ENCODE measurements at regions not wholly inside any gene's neighbourhood (a gene's known extent, or its start where the extent isn't known, plus 50 kb on each side); places are given as distances from the start of the nearest gene placed in this dataset.

DNA sequence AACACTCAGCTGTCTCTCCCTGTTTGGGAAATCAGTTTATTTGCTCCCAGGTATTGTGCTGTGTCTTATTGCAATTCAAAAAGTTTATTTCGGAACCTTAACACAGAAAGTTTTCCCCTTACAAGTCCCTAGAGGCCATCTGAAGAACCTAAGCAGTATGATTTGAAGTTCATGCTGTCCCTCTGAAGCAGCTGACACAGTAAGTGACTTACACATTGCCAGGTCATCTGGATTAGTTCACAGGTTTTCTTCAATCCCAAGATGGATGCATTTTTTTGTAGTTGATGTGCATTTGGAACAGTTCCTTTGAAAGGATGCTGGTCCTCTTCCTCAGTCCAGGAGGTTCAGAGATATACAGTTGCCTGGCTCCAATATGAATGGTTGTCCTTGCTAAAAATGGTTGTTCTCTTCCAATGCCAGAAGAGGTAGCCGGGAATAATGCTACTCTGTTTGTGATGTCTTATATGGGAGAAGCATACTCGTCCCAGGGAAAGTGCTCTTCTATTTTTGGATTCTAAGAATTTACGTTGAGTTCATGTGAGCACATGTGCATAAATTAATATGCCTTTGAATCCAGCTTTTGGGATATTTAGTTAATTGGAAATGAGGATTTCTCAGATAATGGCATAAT lies 183.5 kb upstream of the PHYHIPL start:
- peak overlapping the region; percentile 19; the same call in 1 of the 2 replicates for H3K4me2 ChIP-seq (ENCODE audit: control insufficient read depth, insufficient read depth)
- no peaks in the 10 kb centered on the region for H3K27me3 ChIP-seq (replicated peaks in 1 of 2; ENCODE audit: control insufficient read depth in 2 of 2, insufficient read depth in 2 of 2, low read length in 1 of 2)
- no peak overlapping the region; the same call in 1 of the 2 replicates for H2AFZ ChIP-seq (ENCODE audit: control insufficient read depth, low read depth, low read length)
- H3K36me3 ChIP-seq (ENCODE audit: control insufficient read depth in 2 of 2, insufficient read depth in 2 of 2, low read length in 1 of 2), result no peaks in the 10 kb centered on the region
- no peak for DNase-seq (ENCODE audit: low read depth, low spot score)
- ChIA-PET RAD21 (ENCODE audit: unreplicated experiment) (interaction anchor here (0.9 to 14.1 kb wide), 17 partner anchors 10 to 884 kb away, joined by 3 to 223 read pairs (median 8); no protein-coding TSS in a partner anchor), SMC1A (ENCODE audit: uncharacterized antibody, unreplicated experiment) (interaction anchor here (0.7 to 8.8 kb wide), 18 partner anchors 7 to 303 kb away, joined by 3 to 222 read pairs (median 12); no protein-coding TSS in a partner anchor), POLR2A (interaction anchor here (0.6 to 2.5 kb wide), 11 partner anchors 9 to 113 kb away, joined by 3 to 19 read pairs (median 3); no protein-coding TSS in a partner anchor), CTCF (interaction anchor here (0.5 to 3.4 kb wide), 11 partner anchors 9 to 629 kb away, joined by 3 to 17 read pairs (median 5); no protein-coding TSS in a partner anchor)
- no peaks in the 10 kb centered on the region for H3K79me2 ChIP-seq (ENCODE audit: control insufficient read depth, insufficient read depth, low read length)
- peak; percentile 28 for ATAC-seq
- FAIRE-seq, result no peak
- H3K27ac ChIP-seq (ENCODE audit: control insufficient read depth, insufficient read depth), result peak overlapping the region; percentile 31; the same call in 1 of the 2 replicates
- in situ Hi-C loops (cut with MboI) (no loop called here), intact Hi-C loops (cut with micrococcal nuclease; ENCODE audit: unreplicated experiment) (loop anchor here (1.0 to 2.0 kb wide), 2 partner anchors 55 to 114 kb away; no protein-coding TSS in a partner anchor)
- no peak overlapping the region for H3K4me3 ChIP-seq
- H3K9ac ChIP-seq (ENCODE audit: control insufficient read depth, insufficient read depth, low read length), result no peak overlapping the region
- 0% methylated on average over 4 of the region's 4 CpGs for WGBS (ENCODE audit: insufficient coverage, insufficient replicate concordance, low lambda C conversion rate, missing lambda C conversion rate)
- BruUV-seq (replicated peaks), result TSS peak; percentile 66
- H3K4me1 ChIP-seq (ENCODE audit: control insufficient read depth, insufficient read depth, low read length), result peaks cover 38% of the 10 kb centered on the region
- H3K9me3 ChIP-seq (replicated peaks; ENCODE audit: control insufficient read depth, insufficient read depth, low read length), result peaks cover 8% of the 10 kb centered on the region
- no peaks in the 10 kb centered on the region for H4K20me1 ChIP-seq (ENCODE audit: control insufficient read depth, insufficient read depth)
- TF ChIP-seq CBFB (IDR thresholded peaks at IDR 0.05; ENCODE audit: low read depth) (no peak), SREBF2 (IDR thresholded peaks at IDR 0.05; ENCODE audit: low read length) (no peak), SMAD5 (IDR thresholded peaks at IDR 0.05; ENCODE audit: low read depth) (0 out of 2 replicates have a peak, but pooled peaks have one; percentile 15), ZNF217 (IDR thresholded peaks at IDR 0.05) (peak; percentile 75; the same call in 1 of the 2 replicates), JUND (IDR thresholded peaks at IDR 0.05; ENCODE audit: low read depth, low read length) (no peak), MEF2A (IDR thresholded peaks at IDR 0.05; ENCODE audit: insufficient read depth, low read depth, low read length) (no peak), MXI1 (IDR thresholded peaks at IDR 0.05; ENCODE audit: low read depth, low read length) (0 out of 2 replicates have a peak, but pooled peaks have one; percentile 41)
- TF ChIP-seq, protein P1, sequence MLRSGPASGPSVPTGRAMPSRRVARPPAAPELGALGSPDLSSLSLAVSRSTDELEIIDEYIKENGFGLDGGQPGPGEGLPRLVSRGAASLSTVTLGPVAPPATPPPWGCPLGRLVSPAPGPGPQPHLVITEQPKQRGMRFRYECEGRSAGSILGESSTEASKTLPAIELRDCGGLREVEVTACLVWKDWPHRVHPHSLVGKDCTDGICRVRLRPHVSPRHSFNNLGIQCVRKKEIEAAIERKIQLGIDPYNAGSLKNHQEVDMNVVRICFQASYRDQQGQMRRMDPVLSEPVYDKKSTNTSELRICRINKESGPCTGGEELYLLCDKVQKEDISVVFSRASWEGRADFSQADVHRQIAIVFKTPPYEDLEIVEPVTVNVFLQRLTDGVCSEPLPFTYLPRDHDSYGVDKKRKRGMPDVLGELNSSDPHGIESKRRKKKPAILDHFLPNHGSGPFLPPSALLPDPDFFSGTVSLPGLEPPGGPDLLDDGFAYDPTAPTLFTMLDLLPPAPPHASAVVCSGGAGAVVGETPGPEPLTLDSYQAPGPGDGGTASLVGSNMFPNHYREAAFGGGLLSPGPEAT (IDR thresholded peaks at IDR 0.05; ENCODE audit: low read depth), result no peak; the same call in 1 of the 2 replicates
- TF ChIP-seq, protein P2, sequence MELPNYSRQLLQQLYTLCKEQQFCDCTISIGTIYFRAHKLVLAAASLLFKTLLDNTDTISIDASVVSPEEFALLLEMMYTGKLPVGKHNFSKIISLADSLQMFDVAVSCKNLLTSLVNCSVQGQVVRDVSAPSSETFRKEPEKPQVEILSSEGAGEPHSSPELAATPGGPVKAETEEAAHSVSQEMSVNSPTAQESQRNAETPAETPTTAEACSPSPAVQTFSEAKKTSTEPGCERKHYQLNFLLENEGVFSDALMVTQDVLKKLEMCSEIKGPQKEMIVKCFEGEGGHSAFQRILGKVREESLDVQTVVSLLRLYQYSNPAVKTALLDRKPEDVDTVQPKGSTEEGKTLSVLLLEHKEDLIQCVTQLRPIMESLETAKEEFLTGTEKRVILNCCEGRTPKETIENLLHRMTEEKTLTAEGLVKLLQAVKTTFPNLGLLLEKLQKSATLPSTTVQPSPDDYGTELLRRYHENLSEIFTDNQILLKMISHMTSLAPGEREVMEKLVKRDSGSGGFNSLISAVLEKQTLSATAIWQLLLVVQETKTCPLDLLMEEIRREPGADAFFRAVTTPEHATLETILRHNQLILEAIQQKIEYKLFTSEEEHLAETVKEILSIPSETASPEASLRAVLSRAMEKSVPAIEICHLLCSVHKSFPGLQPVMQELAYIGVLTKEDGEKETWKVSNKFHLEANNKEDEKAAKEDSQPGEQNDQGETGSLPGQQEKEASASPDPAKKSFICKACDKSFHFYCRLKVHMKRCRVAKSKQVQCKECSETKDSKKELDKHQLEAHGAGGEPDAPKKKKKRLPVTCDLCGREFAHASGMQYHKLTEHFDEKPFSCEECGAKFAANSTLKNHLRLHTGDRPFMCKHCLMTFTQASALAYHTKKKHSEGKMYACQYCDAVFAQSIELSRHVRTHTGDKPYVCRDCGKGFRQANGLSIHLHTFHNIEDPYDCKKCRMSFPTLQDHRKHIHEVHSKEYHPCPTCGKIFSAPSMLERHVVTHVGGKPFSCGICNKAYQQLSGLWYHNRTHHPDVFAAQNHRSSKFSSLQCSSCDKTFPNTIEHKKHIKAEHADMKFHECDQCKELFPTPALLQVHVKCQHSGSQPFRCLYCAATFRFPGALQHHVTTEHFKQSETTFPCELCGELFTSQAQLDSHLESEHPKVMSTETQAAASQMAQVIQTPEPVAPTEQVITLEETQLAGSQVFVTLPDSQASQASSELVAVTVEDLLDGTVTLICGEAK (IDR thresholded peaks at IDR 0.05; ENCODE audit: borderline replicate concordance), result 0 out of 2 replicates have a peak, but pooled peaks have one; percentile 19
- TF ChIP-seq, protein P3, sequence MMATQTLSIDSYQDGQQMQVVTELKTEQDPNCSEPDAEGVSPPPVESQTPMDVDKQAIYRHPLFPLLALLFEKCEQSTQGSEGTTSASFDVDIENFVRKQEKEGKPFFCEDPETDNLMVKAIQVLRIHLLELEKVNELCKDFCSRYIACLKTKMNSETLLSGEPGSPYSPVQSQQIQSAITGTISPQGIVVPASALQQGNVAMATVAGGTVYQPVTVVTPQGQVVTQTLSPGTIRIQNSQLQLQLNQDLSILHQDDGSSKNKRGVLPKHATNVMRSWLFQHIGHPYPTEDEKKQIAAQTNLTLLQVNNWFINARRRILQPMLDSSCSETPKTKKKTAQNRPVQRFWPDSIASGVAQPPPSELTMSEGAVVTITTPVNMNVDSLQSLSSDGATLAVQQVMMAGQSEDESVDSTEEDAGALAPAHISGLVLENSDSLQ (IDR thresholded peaks at IDR 0.05), result peak; percentile 83

Measured in GM12878 (cell line).